ENCODE measurements at regions not wholly inside any gene's neighbourhood (a gene's known extent, or its start where the extent isn't known, plus 50 kb on each side); places are given as distances from the start of the nearest gene placed in this dataset.

- no peak for DNase-seq
These were observed 168.9 kb downstream of the CYRIA start for GRCh38 chr2:16496426-16497388.

GRCh38 chr2:16495509-16496208, 170.0 kb downstream of the CYRIA start:
- no peak for DNase-seq

- DNase-seq, result no peak
These were observed 170.7 kb downstream of the CYRIA start for GRCh38 chr2:16494836-16495508.

- DNase-seq, result no peak
These were observed 171.8 kb downstream of the CYRIA start for GRCh38 chr2:16493788-16494187.

GRCh38 chr2:16487686-16488085, 177.9 kb downstream of the CYRIA start:
- DNase-seq, result no peak

- DNase-seq, result no peak
These were observed 180.4 kb downstream of the CYRIA start for GRCh38 chr2:16485251-16485650.

GRCh38 chr2:16482460-16482859, 183.2 kb downstream of the CYRIA start:
- DNase-seq, result no peak

- DNase-seq, result no peak
These were observed 184.3 kb downstream of the CYRIA start for GRCh38 chr2:16481351-16481750.

GRCh38 chr2:16479721-16480120, 185.9 kb downstream of the CYRIA start:
- DNase-seq, result no peak

GRCh38 chr2:16478434-16479210, 187.0 kb downstream of the CYRIA start:
- no peak for DNase-seq

- no peak for DNase-seq
These were observed 188.0 kb downstream of the CYRIA start for GRCh38 chr2:16477648-16478047.

GRCh38 chr2:16476866-16477265, 188.8 kb downstream of the CYRIA start:
- DNase-seq, result no peak

- no peak for DNase-seq
These were observed 189.6 kb downstream of the CYRIA start for GRCh38 chr2:16475986-16476567.

GRCh38 chr2:16475586-16475985, 190.0 kb downstream of the CYRIA start:
- DNase-seq, result no peak

GRCh38 chr2:16473575-16473974, 192.1 kb downstream of the CYRIA start:
- no peak for DNase-seq

GRCh38 chr2:16470936-16471490, 194.6 kb downstream of the CYRIA start:
- no peak for DNase-seq

GRCh38 chr2:16466821-16467151, 198.8 kb downstream of the CYRIA start:
- DNase-seq, result no peak

- no peak for DNase-seq
These were observed 199.4 kb downstream of the CYRIA start for GRCh38 chr2:16466133-16466820.

- no peak for DNase-seq
These were observed 201.0 kb downstream of the CYRIA start for GRCh38 chr2:16464641-16465040.

GRCh38 chr2:16462958-16463357, 202.7 kb downstream of the CYRIA start:
- no peak for DNase-seq

- DNase-seq, result no peak
These were observed 204.0 kb downstream of the CYRIA start for GRCh38 chr2:16461672-16462071.

Measured in T-helper 9 cell (primary cell).